Mesenchymal stem cell (in vitro differentiated cells and primary cell): ENCODE measurements at regions not wholly inside any gene's neighbourhood (a gene's known extent, or its start where the extent isn't known, plus 50 kb on each side); places are given as distances from the start of the nearest gene placed in this dataset.

Experiments used
- DNase-seq: peaks from one replicate; pipeline ENCODE4 v3.0.0-alpha.2; 2013
- H2AFZ ChIP-seq: one replicate; pipeline ENCODE4 v1.6.1; 2013; ENCODE audit warnings: low read depth, mild to moderate bottlenecking, control low read depth, inconsistent platforms, low read length, moderate library complexity
- H2AK5ac ChIP-seq: 2 replicates; pipeline ENCODE4 v1.6.1; 2013; ENCODE audit warnings: low read length, moderate library complexity, mild to moderate bottlenecking, inconsistent platforms; ENCODE audit not compliant: severe bottlenecking
- H2BK120ac ChIP-seq: one replicate; pipeline ENCODE4 v1.6.1; 2013; ENCODE audit warnings: low read depth, mild to moderate bottlenecking, inconsistent platforms, low read length, moderate library complexity
- H2BK12ac ChIP-seq, 2 experiments: one replicate each; pipeline ENCODE4 v1.6.1; 2013; ENCODE audit warnings: inconsistent platforms in 2 of 2, low read length in 2 of 2, mild to moderate bottlenecking in 2 of 2, moderate library complexity in 2 of 2, control low read depth in 1 of 2
- H2BK15ac ChIP-seq: one replicate; pipeline ENCODE4 v1.6.1; 2013; ENCODE audit warnings: mild to moderate bottlenecking, low read depth, inconsistent platforms; ENCODE audit not compliant: poor library complexity, severe bottlenecking
- H2BK5ac ChIP-seq: 2 replicates; pipeline ENCODE4 v1.6.1; 2013; ENCODE audit warnings: low read depth, mild to moderate bottlenecking, low read length, control low read depth, inconsistent platforms; ENCODE audit not compliant: poor library complexity, severe bottlenecking
- H3K14ac ChIP-seq, 2 experiments: one replicate each; pipeline ENCODE4 v1.6.1; 2013; ENCODE audit warnings: inconsistent platforms in 2 of 2, low read length in 2 of 2, control low read depth in 1 of 2, mild to moderate bottlenecking in 1 of 2, moderate library complexity in 1 of 2
- H3K18ac ChIP-seq, 2 experiments: one replicate each; pipeline ENCODE4 v1.6.1; 2013; ENCODE audit warnings: inconsistent platforms in 2 of 2, low read length in 2 of 2, control low read depth in 1 of 2, low read depth in 1 of 2, mild to moderate bottlenecking in 1 of 2
- H3K23ac ChIP-seq, 2 experiments: one replicate each; pipeline ENCODE4 v1.6.1; 2013; ENCODE audit warnings: inconsistent platforms in 2 of 2, low read length in 2 of 2, mild to moderate bottlenecking in 2 of 2, moderate library complexity in 2 of 2, control low read depth in 1 of 2
- H3K27ac ChIP-seq: 2 replicates; pipeline ENCODE4 v1.5.1; 2013; ENCODE audit warnings: mild to moderate bottlenecking, moderate library complexity, low read length, control low read depth, inconsistent platforms; ENCODE audit not compliant: poor library complexity, severe bottlenecking
- H3K27me3 ChIP-seq, 2 experiments: 2 replicates each; pipeline versions ENCODE4 v1.6.1 to v1.7.0; 2013; ENCODE audit warnings: low read length in 2 of 2, mild to moderate bottlenecking in 2 of 2, moderate library complexity in 2 of 2, control low read depth in 1 of 2, inconsistent platforms in 1 of 2; ENCODE audit not compliant: control insufficient read depth in 1 of 2, insufficient read depth in 1 of 2
- H3K36me3 ChIP-seq, 2 experiments: 2 replicates each; pipeline versions ENCODE4 v1.6.1 to v1.7.0; 2013; ENCODE audit warnings: low read length in 2 of 2, control low read depth in 1 of 2, inconsistent platforms in 1 of 2, low read depth in 1 of 2, mild to moderate bottlenecking in 1 of 2; ENCODE audit not compliant: insufficient read depth in 2 of 2, control insufficient read depth in 1 of 2
- H3K4ac ChIP-seq, 2 experiments: one replicate each; pipeline ENCODE4 v1.6.1; 2013; ENCODE audit warnings: inconsistent platforms in 2 of 2, low read length in 2 of 2, mild to moderate bottlenecking in 2 of 2, moderate library complexity in 2 of 2, control low read depth in 1 of 2, low read depth in 1 of 2
- H3K4me1 ChIP-seq: 2 replicates; pipeline ENCODE4 v1.6.1; 2013; ENCODE audit warnings: low read depth, low read length, control low read depth; ENCODE audit not compliant: control insufficient read depth, insufficient read depth
- H3K4me2 ChIP-seq: 2 replicates; pipeline ENCODE4 v1.6.1; 2013; ENCODE audit warnings: low read length, mild to moderate bottlenecking, inconsistent platforms; ENCODE audit not compliant: poor library complexity, severe bottlenecking
- H3K4me3 ChIP-seq, 2 experiments: 2 replicates each; pipeline versions ENCODE4 v1.5.1 to v1.7.0; 2013; ENCODE audit warnings: low read length in 2 of 2, mild to moderate bottlenecking in 2 of 2, control low read depth in 1 of 2, low read depth in 1 of 2; ENCODE audit not compliant: insufficient read depth in 1 of 2
- H3K79me1 ChIP-seq: replicated peaks from 2 replicates; pipeline ENCODE4 v1.6.1; 2013; ENCODE audit warnings: mild to moderate bottlenecking, control low read depth, low read length, inconsistent platforms; ENCODE audit not compliant: poor library complexity, severe bottlenecking
- H3K9ac ChIP-seq: 2 replicates; pipeline ENCODE4 v1.7.0; 2013; ENCODE audit warnings: mild to moderate bottlenecking, low read length, moderate library complexity
- H3K9me3 ChIP-seq: 2 replicates; pipeline ENCODE4 v1.7.0; 2013; ENCODE audit warnings: mild to moderate bottlenecking, low read length; ENCODE audit not compliant: control insufficient read depth
- H4K8ac ChIP-seq: one replicate; pipeline ENCODE4 v1.6.1; 2013; ENCODE audit warnings: inconsistent platforms, mild to moderate bottlenecking, low read length, moderate library complexity
- H4K91ac ChIP-seq: one replicate; pipeline ENCODE4 v1.6.1; 2013; ENCODE audit warnings: mild to moderate bottlenecking, low read length, inconsistent platforms
- WGBS: methylation state at CpG from one replicate; pipeline ENCODE4 v1.1.7; 2013; ENCODE audit warnings: mixed read lengths; 5-methylcytosine and 5-hydroxymethylcytosine counted together

- Histone ChIP-seq H4K91ac (no peak overlapping the region), H3K27me3 (no peaks in the 10 kb centered on the region), H3K4me3 (no peak overlapping the region), H3K14ac (no peak overlapping the region), H3K4ac (no peak overlapping the region), H3K4me1 (no peaks in the 10 kb centered on the region), H2AK5ac (no peak overlapping the region), H4K8ac (no peak overlapping the region), H3K27ac (no peak overlapping the region), H3K9me3 (no peaks in the 10 kb centered on the region), H2BK5ac (no peak overlapping the region), H3K36me3 (no peaks in the 10 kb centered on the region), H3K23ac (no peak overlapping the region), H3K4me2 (no peak overlapping the region), H3K79me1 (no peaks in the 10 kb centered on the region), H2BK120ac (no peak overlapping the region), H3K9ac (no peak overlapping the region), H2BK15ac (no peak overlapping the region), H2BK12ac (no peak overlapping the region), H2AFZ (no peak overlapping the region), H3K18ac (no peak overlapping the region)
- DNase-seq = no peak
- no CpG with 5 or more reads among the region's 1 CpG for WGBS
These were observed 434.8 kb upstream of the SLC8A1 start for GRCh38 chr2:40886655-40887054.

GRCh38 chr2:40896358-40896757 lies 444.5 kb upstream of the SLC8A1 start:
- no peak for DNase-seq
- no peak overlapping the region for H2AK5ac ChIP-seq

GRCh38 chr2:40914666-40915065 lies 462.8 kb upstream of the SLC8A1 start:
- no peak overlapping the region for H3K4me3 ChIP-seq
- H2AK5ac ChIP-seq = no peak overlapping the region
- H4K91ac ChIP-seq = no peak overlapping the region
- DNase-seq = no peak
- H2BK120ac ChIP-seq = no peak overlapping the region
- H3K36me3 ChIP-seq = no peaks in the 10 kb centered on the region
- H3K18ac ChIP-seq = no peak overlapping the region
- no peak overlapping the region for H3K27ac ChIP-seq
- peaks cover 8% of the 10 kb centered on the region for H3K9me3 ChIP-seq
- no peak overlapping the region for H3K23ac ChIP-seq
- H3K14ac ChIP-seq = no peak overlapping the region
- no peak overlapping the region for H2BK15ac ChIP-seq
- H3K9ac ChIP-seq = no peak overlapping the region
- H3K79me1 ChIP-seq = no peaks in the 10 kb centered on the region
- no peak overlapping the region for H4K8ac ChIP-seq
- no peak overlapping the region for H3K4me2 ChIP-seq
- H3K4me1 ChIP-seq = no peaks in the 10 kb centered on the region
- no peak overlapping the region for H2AFZ ChIP-seq
- H2BK5ac ChIP-seq = no peak overlapping the region
- no peak overlapping the region for H2BK12ac ChIP-seq
- H3K27me3 ChIP-seq = no peaks in the 10 kb centered on the region
- no peak overlapping the region for H3K4ac ChIP-seq

More at GRCh38 chr2:40896358-40896757, 444.5 kb upstream of the SLC8A1 start:
- Histone ChIP-seq H3K23ac (no peak overlapping the region), H3K79me1 (no peaks in the 10 kb centered on the region), H3K4ac (no peak overlapping the region), H2BK5ac (no peak overlapping the region), H3K4me3 (no peak overlapping the region), H3K18ac (no peak overlapping the region), H4K91ac (no peak overlapping the region), H2BK120ac (no peak overlapping the region), H3K27me3 (no peaks in the 10 kb centered on the region), H3K14ac (no peak overlapping the region), H3K4me2 (no peak overlapping the region), H3K9ac (no peak overlapping the region), H3K36me3 (no peaks in the 10 kb centered on the region), H3K4me1 (no peaks in the 10 kb centered on the region), H2AFZ (no peak overlapping the region), H3K27ac (no peak overlapping the region), H3K9me3 (no peaks in the 10 kb centered on the region), H4K8ac (no peak overlapping the region), H2BK15ac (no peak overlapping the region), H2BK12ac (no peak overlapping the region)

- Histone ChIP-seq H3K27me3 (no peaks in the 10 kb centered on the region), H3K27ac (no peak overlapping the region), H3K14ac (no peak overlapping the region), H3K18ac (no peak overlapping the region), H3K9me3 (peaks cover 8% of the 10 kb centered on the region), H2BK15ac (no peak overlapping the region), H3K4me2 (no peak overlapping the region), H3K4me3 (no peak overlapping the region), H2BK120ac (no peak overlapping the region), H3K36me3 (no peaks in the 10 kb centered on the region), H2BK12ac (no peak overlapping the region), H3K23ac (no peak overlapping the region), H4K91ac (no peak overlapping the region), H3K4me1 (no peaks in the 10 kb centered on the region), H2BK5ac (no peak overlapping the region), H4K8ac (no peak overlapping the region), H3K4ac (no peak overlapping the region), H3K79me1 (no peaks in the 10 kb centered on the region), H3K9ac (no peak overlapping the region), H2AK5ac (no peak overlapping the region), H2AFZ (no peak overlapping the region)
- no peak for DNase-seq
These were observed 463.8 kb upstream of the SLC8A1 start for GRCh38 chr2:40915651-40916050.
